NCI-H526 treated with DMSO at 0.1 percent for 48 hours (cell line): ENCODE measurements at regions not wholly inside any gene's neighbourhood (a gene's known extent, or its start where the extent isn't known, plus 50 kb on each side); places are given as distances from the start of the nearest gene placed in this dataset.

ENCODE experiments used
- DNase-seq: peaks from one replicate; lab custom pipeline; 2025; lab: John Stamatoyannopoulos, UW

DNA sequence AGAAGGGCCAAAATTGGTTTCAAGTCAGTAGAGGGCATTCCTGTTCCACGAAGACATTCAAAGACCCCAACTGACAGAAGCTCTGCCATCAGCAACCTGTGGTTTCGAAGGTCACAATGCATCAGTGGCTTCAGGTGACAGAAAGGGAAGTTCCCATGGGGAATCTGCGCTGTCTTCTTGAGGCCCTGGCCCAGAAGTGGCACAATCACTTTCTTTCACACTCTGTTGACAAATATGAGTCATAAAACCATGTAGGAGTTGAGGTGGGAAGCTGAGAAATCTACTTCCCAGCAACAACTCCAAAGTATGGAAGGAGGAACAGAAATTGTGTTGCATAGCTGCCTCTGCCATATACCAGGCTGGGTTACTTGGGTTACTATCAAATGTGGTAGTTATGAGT lies 621.1 kb upstream of the FANCL start:
- DNase-seq: no peak

DNA sequence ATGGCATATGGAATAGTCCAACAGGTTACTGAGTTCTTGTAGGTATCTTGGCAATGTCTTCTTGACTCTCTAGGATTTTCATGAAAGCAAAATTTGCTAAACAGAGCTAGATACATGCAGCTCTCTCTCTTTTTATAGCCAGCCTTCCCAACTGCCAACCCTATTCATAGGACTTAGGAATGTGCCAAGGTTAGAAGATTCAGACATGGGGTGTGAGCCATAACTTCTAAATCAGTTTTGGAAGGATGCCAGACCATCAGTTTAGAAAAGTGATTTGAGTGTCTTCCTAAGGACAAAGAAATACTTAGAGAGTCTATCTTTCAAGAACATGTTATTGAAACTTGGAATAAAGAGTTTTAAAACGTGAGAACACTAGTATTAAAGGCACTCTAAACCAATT lies 619.5 kb upstream of the FANCL start:
- no peak for DNase-seq

DNA sequence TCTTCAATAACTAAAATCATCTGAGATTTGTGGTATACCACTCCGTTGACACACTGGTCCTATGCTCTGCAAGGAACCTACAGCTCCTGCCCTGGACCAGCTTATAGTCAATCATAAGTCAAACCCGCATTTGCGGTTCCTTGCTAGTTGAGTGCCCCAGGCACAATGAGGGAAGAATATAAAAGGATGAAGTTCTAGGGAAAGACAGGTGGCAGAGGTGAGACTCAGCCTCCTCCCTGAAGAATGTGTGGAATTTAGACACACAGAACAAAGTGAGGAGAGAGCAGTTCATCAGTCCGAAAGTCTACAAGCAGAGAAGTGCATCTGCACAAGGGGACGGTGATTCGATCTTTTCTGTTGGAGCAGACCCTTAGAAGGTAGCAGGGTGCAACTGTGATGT lies 615.0 kb upstream of the FANCL start:
- DNase-seq: no peak

DNA sequence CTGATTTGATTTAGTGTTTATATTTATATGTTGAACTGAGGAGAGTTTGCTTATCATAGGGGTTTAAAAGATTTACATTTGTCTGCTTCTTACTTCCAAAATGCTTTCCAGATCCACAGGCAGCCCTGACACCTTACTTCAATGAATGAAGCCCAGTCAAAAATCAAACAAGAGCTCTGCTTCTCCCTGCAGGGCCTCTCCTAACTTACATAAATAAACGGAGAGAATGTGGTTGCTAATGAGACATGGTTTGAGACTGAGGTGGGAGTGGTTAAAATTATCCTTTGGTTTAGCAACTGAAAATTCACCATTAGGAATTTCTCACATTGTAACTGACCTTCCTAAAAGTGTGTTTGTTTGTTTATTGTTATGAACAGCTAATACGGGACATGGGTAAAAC lies 612.3 kb upstream of the FANCL start:
- DNase-seq: no peak

DNA sequence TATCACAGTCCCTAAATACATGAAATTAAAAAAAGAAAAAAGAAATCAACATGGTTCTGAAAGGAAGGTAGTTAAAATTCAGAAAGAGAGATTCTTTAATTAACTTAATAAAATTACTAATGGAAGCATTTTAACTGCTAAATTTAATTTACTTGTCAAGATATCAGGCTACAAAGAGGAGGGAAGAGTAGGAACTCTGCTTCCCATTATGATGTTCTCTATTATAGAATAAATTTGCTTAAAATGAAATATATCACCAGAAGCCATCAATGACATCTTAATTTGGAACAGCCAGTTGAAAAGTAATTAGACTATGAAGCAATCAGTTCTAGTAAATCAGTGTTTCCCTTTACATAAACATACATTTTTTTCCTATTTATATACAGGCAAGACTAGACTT lies 611.8 kb upstream of the FANCL start:
- no peak for DNase-seq

DNA sequence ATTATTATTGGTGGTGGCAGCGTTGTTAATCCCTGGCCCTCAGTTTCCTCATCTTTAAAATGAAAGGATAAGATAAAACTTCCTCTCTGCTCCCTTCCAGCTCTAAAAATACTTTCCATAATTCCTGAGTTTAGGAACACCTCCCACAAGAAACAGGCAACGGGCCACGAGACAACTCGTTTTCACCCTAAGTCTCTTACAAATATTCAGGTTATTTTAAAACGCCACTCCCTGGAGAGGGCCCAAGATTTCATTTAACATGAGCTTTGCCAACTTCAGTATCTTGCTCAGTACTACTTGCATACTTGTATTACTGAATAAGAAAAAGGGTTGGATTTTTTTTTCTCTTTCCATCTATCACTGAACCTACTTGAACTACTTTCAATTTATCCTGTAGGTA lies 611.1 kb upstream of the FANCL start:
- DNase-seq: no peak

DNA sequence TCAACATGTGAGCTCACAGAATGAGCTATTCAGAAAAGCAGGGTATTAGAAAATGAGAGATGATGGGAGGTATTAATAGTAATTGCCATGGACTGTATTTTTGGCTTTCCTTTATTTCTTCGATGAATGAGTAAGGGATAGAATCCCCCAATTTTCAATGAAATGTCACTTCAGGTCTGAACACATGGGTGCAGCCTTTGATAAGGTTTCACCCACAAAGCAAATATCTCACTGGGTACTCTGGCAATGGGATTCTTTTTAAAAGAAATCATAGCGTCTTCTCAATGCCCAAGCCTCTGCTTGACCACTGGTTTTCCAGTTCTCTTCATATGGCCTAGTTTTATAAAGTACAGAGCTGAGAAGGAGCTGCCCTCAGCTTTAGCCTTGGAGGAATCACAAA lies 610.5 kb upstream of the FANCL start:
- DNase-seq: no peak

DNA sequence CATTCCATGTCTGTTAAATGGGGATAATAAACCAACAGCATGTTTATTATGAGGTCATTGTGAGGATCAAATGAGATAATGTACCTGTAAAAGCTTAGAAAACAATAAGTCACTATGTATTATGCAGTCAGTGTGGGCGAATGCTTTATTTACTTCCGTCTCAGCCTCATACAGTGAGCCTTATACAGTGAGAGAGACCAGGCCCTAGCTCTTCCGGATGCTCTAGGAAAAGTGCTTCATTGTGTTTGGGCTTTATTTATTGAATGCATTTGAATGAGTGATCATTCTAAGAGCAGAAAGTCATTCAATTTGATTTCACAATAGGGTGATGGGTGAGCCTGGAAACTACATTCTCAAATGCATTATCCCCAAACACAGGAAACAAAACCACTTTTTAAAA lies 603.9 kb upstream of the FANCL start:
- no peak for DNase-seq

DNA sequence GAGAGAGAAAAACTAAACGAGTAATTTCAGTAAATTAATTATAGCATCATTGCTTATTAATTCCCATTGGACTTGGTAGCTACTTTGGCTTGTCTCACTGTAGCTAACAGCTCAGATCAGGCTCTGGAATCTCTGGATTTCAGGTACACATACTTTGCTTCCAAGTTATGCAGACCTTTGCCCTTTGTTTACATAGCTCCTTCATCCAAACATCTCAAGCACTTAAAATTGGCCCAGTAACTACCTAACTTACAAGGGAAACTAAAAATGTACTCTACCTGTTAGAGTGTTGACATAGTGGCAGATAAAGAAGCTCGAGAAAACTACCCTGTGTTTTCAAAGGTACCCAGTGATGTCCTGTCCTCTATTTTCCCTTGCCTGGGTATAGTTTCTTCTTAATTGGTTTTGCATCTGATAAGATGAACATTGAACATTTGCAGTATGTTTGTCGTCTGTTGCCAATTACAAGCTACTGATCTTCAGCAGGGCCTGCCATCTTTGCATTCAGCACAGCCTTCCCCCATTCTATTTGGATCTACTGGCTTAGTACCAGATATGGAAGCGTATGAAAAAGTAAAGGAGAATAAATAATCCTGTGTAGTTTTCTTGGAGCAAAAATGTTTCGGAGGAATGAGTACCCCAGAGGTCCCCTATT lies 601.5 kb upstream of the FANCL start:
- DNase-seq: no peak

DNA sequence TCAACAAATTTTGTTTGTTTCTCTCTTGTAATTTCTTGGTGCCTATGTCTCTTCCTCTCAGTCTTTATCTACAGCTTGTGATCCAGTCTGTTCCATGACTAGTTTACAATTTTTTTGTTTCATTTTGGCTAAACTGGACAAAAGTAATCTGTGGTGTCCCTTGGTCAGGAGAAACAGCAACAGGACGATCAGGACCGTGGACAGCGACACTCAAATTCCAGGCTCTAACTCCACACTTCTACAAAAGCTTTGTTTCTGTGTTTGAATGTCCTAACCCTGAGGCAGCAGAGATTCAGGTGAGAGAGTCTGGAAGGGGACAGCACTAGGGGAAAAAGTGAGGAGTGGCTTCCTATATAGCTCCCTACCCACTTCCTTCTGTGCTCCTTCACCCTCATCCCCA lies 593.3 kb upstream of the FANCL start:
- DNase-seq: no peak

DNA sequence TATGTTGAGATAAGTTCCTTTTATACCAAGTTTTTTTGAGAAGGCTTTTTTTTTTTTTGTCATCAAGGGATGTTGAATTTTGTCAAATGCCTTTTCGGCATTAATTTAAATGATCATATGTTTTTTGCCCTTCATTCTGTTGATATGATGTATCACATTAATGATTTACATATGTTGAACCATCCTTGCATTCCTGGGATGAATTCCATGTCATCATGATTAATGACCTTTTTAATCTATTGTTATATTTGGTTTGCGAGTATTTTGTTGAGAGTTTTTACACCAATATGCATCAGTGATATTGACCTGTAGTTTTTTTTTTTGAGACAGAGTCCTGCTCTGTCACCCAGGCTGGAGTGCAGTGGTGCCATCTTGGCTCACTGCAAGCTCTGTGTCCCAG lies 585.7 kb upstream of the FANCL start:
- no peak for DNase-seq

DNA sequence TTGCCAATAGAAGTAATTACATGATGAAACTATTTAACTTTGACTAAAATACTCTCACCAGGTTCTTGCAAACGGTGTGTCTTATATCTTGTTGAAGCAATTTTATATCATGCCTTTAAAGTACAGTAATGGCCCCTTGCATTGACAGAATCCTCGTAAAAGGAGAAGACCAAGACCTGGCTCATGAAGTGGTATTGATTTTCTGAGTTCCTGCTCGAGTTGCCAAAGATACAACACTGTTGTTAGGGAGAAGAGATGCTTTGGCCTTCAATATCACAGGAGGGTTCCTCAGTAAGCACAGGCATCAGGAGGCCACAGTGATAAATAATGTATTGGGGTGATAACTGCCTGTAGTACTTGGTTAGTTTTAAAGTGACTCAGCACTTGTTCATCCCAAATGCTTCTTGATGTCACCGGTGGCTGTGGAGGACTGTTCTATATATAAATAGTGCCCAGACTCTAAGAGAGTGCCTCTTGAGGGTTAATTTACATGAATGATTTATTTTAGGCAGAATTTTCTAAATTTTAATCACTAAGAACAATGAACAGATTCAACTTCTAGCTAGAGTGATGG lies 571.7 kb upstream of the FANCL start:
- no peak for DNase-seq

DNA sequence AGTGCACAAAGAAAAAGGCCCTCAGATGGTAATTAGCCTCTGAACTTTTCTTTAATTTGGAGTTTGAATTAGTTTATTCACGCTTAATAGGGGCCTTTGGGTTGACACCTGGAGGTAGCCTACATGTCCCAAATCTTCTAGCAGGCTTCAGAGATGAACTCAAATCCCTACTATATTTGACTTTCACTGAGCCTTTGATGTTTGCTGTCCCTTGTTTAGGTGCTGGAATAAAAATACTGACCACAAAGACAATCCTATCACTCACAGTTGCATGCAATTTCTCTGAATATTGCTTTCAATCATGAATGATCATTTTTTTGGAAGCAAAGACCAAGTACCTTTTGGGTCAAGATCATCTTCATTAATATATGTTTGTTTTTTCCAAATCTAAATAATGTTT lies 564.0 kb upstream of the FANCL start:
- DNase-seq: no peak

DNA sequence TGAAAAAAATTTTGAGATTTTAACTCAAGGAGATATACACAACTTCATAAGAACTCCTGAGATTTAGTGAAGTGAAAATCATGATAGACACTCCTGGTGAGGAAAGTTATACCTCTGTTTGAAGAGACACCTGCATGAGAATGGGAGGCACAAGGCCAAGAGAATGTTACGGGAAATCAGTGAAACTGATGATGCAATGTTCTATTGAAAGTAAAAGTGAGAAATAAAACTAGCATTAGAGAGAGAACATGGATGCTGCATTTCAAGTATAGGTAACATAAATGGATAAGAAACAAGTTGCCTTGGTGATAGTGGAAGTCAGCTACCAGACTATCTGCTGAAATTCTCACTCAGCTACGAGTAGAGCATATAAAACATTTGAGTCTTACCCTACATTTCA lies 562.1 kb upstream of the FANCL start:
- no peak for DNase-seq

DNA sequence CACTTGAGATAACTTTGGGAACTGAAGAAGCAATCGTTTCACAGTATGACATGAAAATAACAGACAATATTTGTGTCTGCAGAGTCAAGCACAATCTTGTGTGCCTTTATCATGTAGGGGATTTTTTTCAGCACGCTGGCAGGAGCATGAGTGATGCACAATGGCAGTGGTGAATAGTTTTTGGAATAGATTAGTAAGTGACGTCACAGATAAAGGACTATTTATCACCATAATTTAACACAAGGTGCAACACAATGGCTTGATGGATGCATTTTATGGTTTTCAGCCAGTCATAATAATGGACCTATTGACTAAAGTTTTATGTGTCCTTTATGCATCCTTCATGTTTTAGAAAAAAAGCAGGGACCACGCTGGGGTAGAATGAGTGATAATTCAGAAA lies 559.8 kb upstream of the FANCL start:
- no peak for DNase-seq

DNA sequence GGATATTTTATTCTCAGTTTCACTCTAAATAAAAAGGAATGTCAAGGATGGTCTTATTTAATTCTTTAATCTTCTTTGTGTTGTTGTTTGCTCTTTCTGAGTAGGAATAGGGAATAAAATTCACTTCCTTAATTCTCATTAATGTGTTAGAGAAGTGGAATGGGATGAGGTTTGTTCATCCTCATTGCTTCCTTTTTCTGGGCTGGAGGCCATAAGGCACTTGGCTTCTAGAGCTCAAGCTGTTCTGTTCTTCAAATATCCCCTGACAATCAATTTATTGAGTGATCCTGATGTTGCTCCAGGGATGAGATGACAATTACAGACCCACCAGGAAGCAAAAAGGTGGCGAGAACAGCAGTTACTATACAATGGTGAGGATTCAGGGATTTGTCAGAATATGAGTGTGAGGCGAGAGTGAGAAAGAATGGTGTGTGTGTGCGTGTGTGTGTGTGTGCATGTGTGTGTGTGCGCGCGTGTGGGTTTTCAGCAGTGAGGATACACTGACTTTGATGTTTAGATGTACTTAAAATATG lies 557.6 kb upstream of the FANCL start:
- no peak for DNase-seq

DNA sequence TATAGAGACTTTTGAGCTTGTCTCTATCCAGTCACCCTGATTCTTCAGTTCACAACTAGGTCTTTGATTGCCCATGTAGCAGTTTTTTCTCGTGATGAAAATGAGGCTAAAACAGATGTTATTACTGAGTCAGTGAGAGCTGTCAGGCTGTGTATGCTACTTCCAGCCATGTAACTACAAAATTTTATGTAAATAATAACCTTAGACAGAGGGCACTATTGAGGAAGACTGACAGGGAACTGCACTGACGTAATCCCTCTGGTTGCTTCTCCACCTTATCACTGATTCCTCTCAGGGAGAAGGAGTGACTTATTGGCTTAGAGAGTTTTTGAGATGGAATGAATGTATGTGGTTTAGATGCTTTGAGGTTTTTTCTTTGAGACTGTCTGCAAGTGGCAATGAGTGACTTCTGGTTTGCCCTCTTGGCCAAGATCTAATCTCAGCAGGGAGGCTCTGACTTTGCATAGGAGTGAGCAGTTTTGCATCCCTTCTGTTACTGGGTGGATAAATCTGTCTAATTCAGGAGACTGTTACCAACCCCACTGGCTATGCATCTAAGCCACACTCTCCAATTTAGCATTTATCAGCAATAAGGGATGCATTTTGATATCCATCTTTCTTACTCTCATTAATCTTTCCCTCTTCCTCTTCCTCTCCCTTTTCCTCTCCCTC lies 555.2 kb upstream of the FANCL start:
- peak; percentile 24 for DNase-seq

DNA sequence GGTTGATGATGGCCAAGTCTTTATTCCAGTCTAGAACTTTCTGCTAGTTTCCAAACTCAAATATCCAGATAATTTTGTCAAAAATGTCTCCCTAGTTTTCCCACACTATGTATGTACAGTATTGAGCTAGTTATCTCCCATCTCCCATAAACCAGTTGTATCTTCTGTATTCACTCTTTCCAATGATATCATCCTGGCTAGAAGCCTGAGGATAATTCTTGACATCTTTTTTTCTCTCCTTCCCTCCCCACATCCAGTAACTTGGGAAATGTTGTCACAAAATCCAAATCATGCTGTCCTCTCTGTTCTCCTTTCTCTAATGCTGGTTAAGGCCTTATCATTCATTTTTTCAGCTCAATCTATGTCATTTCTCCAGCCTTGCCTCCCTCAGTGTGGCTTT lies 553.8 kb upstream of the FANCL start:
- no peak for DNase-seq

DNA sequence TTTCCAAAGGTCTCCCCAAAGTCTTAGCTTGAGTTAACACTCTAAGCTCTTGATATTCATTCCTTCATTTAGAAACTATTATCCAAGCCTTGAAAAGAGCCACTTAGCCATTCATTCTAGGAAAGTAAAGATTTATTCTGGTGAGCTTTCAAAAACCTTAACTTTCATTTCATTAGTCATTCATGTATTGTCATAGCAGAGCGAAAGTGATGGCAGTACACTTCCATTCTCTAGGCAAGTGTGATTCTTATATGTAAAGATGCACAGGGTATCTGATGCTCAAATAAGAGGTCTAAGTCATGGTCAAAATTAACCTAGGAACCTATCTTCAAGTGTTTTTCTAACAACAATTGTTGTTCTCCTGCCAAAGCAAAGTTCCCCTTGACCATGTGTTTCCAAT lies 553.0 kb upstream of the FANCL start:
- DNase-seq: no peak

DNA sequence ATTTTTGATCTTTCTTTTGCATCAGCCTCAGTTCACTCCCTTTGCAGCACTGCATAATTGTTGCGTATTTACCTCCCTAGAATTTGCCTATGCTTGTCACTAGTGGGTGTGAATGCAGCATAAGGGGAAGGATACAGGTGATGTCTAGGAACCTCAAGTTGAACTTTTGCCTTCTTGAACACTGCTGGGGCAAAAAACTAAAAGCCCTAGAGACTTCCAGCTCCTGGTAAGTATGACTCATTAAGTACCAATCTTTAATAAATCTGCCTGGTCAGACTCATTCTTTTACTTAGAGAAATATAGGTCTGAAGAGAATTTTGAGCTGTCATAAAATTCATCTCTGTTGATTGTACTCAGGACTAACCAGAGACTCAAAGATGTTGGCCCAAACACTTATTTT lies 547.3 kb upstream of the FANCL start:
- DNase-seq: no peak

DNA sequence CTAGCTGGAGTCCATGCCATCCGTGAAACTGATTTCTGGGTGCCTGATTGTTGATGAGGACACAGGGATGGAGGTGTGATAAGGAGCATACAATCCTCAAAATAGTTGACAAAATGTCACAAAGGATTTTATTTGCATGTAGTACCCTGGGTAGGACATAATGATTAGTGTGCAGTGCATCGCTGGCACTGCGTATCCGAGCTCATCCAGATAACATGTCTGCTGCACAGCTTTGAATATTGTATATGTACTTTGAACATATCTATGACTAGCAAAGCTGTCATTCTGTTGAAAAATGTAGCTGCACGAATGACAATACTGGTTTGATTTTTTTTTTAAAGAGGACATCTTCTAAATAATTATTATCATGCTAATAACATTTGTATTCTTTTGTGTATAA lies 529.7 kb upstream of the FANCL start:
- DNase-seq: no peak

DNA sequence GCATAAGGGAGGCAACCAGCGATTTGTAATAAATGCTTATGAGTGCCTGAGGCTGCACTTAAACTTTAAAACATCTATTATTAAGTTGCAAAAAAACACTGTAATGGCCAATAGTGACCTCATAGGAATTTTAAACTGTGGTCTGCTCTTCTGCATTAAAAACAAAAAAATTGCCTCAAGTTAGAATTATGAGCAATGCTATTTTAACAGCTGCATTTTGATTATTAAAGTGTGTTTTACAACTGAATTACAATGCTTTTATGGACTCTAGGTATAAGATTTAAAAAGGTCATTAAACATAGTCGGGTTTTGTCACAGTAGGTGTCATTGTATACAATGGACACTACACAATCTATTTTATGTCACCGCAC lies 528.7 kb upstream of the FANCL start:
- DNase-seq: no peak

DNA sequence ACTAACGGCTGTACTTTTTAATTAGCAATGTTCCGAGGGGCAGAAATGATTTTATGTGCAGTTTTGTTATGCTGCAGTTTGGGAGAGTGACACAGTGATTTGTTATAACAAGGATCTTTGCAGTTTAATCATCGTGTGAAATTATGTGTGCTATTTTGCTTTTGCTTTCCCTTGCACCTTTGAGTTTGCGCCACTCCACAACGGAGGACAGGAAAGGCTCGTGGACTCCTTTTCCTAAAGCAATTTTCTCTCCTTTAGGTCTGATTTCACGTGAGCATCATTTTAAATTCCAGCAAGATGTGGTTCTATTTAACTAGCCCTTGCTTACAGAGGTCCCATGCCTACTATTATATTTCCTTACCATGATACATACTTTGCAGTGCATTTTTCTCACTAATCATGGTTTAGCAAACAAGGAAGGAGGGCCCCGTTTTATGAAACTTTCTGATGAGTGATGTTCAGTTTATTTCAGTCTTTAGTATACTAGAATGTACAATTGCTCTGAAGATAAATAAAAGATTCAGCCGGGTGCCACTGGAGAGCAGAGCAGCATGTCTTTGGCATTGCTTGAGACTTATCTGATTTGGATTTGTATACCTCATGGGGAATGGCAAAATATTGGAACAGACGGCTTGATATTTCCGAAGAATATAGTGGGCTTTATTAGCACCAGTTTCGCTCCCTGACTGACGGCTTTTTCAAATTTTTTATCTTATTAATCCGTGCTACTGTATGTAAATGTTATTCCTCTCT lies 528.2 kb upstream of the FANCL start:
- DNase-seq: no peak
